HL-60/S4 treated with retinoic acid at 250 ng/mL for 4 days and 3 days (cell line): ENCODE measurements at regions not wholly inside any gene's neighbourhood (a gene's known extent, or its start where the extent isn't known, plus 50 kb on each side); places are given as distances from the start of the nearest gene placed in this dataset.

Experiments used
- in situ Hi-C: fragments of 300-500 bp; cut with MboI; formaldehyde crosslinking; loops from 2 replicates; pipeline ENCODE4 v1.7.0; 2022; ENCODE audit warnings: low sequenced_read_pairs

GRCh38 chr12:127287256-127287655 is 979.7 kb upstream of the TMEM132C start:
- in situ Hi-C loops = no loop called here

GRCh38 chr12:127290251-127290650 is 976.7 kb upstream of the TMEM132C start:
- in situ Hi-C loops = no loop called here

GRCh38 chr12:127292736-127293135 is 974.2 kb upstream of the TMEM132C start:
- in situ Hi-C loops = no loop called here

- in situ Hi-C loops = no loop called here
Observed at GRCh38 chr12:127293507-127294310, 973.3 kb upstream of the TMEM132C start.

GRCh38 chr12:127294651-127295210 is 972.2 kb upstream of the TMEM132C start:
- in situ Hi-C loops = no loop called here

GRCh38 chr12:127295630-127296029 is 971.3 kb upstream of the TMEM132C start:
- in situ Hi-C loops = no loop called here

- in situ Hi-C loops = no loop called here
Observed at GRCh38 chr12:127296591-127296990, 970.4 kb upstream of the TMEM132C start.

- in situ Hi-C loops = no loop called here
Observed at GRCh38 chr12:127297327-127297726, 969.6 kb upstream of the TMEM132C start.

GRCh38 chr12:127300075-127300474 is 966.9 kb upstream of the TMEM132C start:
- in situ Hi-C loops = no loop called here

- in situ Hi-C loops = no loop called here
Observed at GRCh38 chr12:127300753-127301152, 966.2 kb upstream of the TMEM132C start.

GRCh38 chr12:127301876-127302275 is 965.1 kb upstream of the TMEM132C start:
- in situ Hi-C loops = no loop called here

- in situ Hi-C loops = no loop called here
Observed at GRCh38 chr12:127304751-127305725, 961.9 kb upstream of the TMEM132C start.

- in situ Hi-C loops = no loop called here
Observed at GRCh38 chr12:127306604-127307215, 960.3 kb upstream of the TMEM132C start.

GRCh38 chr12:127307528-127307927 is 959.4 kb upstream of the TMEM132C start:
- in situ Hi-C loops = no loop called here

- in situ Hi-C loops = no loop called here
Observed at GRCh38 chr12:127308148-127308547, 958.8 kb upstream of the TMEM132C start.

GRCh38 chr12:127310548-127310947 is 956.4 kb upstream of the TMEM132C start:
- in situ Hi-C loops = no loop called here

- in situ Hi-C loops = no loop called here
Observed at GRCh38 chr12:127311720-127312364, 955.1 kb upstream of the TMEM132C start.

GRCh38 chr12:127324681-127325080 is 942.3 kb upstream of the TMEM132C start:
- in situ Hi-C loops = no loop called here

- in situ Hi-C loops = no loop called here
Observed at GRCh38 chr12:127327986-127328385, 939.0 kb upstream of the TMEM132C start.

- in situ Hi-C loops = no loop called here
Observed at GRCh38 chr12:127328867-127329266, 938.1 kb upstream of the TMEM132C start.
